GM12865 (cell line): ENCODE measurements at regions not wholly inside any gene's neighbourhood (a gene's known extent, or its start where the extent isn't known, plus 50 kb on each side); places are given as distances from the start of the nearest gene placed in this dataset.
"Not testable (repeated sequence)": the region's sequence is repeated elsewhere in the genome, so short reads cannot be mapped to it uniquely, and the experiment has no call there.

Source experiments
- DNase-seq: peaks from one replicate; pipeline ENCODE4 v3.0.0; 2010; ENCODE audit warnings: low read depth
- H3K4me3 ChIP-seq: 2 replicates; pipeline ENCODE4 v1.5.1; 2011; ENCODE audit warnings: mild to moderate bottlenecking, low read depth, low read length, control low read depth
- CTCF ChIP-seq: IDR thresholded peaks from 2 replicates; pipeline ENCODE4 v1.5.1; 2011; ENCODE audit warnings: low read length, control low read depth, low read depth, inconsistent platforms; ENCODE audit not compliant: insufficient read depth; ENCODE audit errors: missing control alignments

GRCh38 chr15:24823473-24823872, 131.3 kb upstream of the SNRPN start:
- no peak overlapping the region for H3K4me3 ChIP-seq
- no peak for DNase-seq
- TF ChIP-seq CTCF = no peak

- H3K4me3 ChIP-seq = no peak overlapping the region
- DNase-seq = no peak
- no peak for TF ChIP-seq CTCF
Measured at GRCh38 chr15:24832282-24832681, 122.5 kb upstream of the SNRPN start.

- no peak for TF ChIP-seq CTCF
- DNase-seq = no peak
- H3K4me3 ChIP-seq = no peak overlapping the region
Measured at GRCh38 chr15:24835301-24835700, 119.5 kb upstream of the SNRPN start.

- no peak for TF ChIP-seq CTCF
- no peak for DNase-seq
- H3K4me3 ChIP-seq = no peak overlapping the region
Measured at GRCh38 chr15:24848050-24848449, 106.7 kb upstream of the SNRPN start.

- no peak for DNase-seq
- TF ChIP-seq CTCF = no peak
- no peak overlapping the region for H3K4me3 ChIP-seq
Measured at GRCh38 chr15:24856397-24857390, 98.1 kb upstream of the SNRPN start.

- no peak for TF ChIP-seq CTCF
- H3K4me3 ChIP-seq = no peak overlapping the region
- DNase-seq = no peak
Measured at GRCh38 chr15:24857763-24858162, 97.0 kb upstream of the SNRPN start.

- not testable (repeated sequence) for DNase-seq, H3K4me3 ChIP-seq
Measured at GRCh38 chr15:24858183-24858582, 96.6 kb upstream of the SNRPN start.
